CD4-positive, alpha-beta T cell treated with Interferon alpha-2 for 1 hour (primary cell): ENCODE measurements at regions not wholly inside any gene's neighbourhood (a gene's known extent, or its start where the extent isn't known, plus 50 kb on each side); places are given as distances from the start of the nearest gene placed in this dataset.
"Not testable (repeated sequence)": the region's sequence is repeated elsewhere in the genome, so short reads cannot be mapped to it uniquely, and the experiment has no call there.

Source experiments
- DNase-seq, 2 donors: peaks; one replicate each; pipeline ENCODE4 v3.0.0-alpha.2; 2020 to 2022

DNA sequence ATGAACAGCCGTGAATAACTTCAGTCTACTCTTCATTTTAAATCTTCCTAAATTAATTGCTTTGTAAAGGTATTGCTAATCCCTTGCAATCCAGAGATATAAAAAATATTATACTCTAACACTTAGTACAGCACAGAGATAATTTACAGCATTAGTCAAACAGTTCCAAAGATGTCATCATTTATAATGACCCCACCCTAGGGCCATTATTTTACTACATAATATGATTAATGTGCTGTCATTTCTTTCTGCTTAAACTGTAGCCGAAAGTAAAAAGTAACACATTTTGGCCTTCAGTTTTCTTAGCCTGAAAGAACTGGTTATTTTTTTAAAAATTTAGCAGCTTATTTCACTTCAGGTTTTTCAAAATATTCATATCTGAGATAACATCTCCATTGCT lies 256.3 kb upstream of the RFC3 start:
- DNase-seq: no peak

DNA sequence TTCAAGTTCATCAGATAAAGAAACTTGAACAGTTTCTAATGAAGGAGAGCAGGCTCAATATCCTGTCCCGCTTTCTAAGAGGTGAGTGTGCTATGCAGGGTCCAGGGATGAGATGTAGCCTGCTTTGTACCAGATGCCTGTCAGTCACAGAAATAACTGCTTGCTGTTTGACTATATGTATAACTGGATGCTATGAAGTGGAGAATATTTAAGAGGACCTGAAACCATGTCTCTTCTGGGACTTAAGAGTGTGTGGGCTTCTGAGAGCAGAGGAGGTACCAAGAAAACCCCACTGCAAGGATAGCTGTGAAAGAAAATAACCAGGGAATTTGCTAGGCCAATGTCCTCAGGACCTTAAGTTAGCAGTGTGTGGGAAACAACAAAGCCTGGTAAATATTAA lies 246.3 kb upstream of the RFC3 start:
- DNase-seq: no peak

DNA sequence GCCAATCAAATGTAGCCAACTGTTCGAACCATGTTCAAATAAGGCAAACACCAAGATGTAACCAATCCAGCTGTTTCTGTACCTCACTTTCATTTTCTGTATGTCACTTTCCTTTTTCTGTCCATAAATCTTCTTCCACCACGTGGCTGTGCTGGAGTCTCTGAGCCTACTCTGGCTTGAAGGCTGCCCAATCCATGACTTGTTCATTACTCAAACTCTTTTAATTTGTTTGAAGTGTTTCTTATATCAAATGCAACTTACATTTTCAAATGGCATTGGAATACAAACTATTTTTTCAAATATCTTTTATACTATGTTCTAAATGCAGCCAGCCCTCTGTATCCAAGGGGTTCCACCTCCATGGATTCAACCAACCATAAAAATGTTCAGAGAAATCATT lies 245.6 kb upstream of the RFC3 start:
- not testable (repeated sequence) for DNase-seq

DNA sequence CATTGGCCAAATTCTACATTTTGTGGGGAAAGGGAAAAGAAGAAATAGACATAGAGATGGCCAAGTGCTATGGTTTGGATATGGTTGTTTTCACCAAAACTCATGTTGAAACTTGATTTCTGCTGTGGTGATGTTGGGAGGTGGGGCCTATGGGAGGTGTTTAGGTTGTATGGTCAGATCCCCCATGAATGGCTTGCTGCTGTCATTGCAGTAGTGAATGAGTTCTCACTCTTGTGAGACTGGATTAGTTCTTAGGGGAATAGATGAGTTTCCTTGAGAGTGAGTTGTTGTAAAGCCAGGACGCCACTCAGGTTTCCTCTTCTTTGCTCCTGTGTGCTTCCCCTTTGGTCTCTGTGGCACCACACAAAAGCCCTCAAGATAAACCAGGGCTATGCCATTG lies 242.6 kb upstream of the RFC3 start:
- no peak for DNase-seq

DNA sequence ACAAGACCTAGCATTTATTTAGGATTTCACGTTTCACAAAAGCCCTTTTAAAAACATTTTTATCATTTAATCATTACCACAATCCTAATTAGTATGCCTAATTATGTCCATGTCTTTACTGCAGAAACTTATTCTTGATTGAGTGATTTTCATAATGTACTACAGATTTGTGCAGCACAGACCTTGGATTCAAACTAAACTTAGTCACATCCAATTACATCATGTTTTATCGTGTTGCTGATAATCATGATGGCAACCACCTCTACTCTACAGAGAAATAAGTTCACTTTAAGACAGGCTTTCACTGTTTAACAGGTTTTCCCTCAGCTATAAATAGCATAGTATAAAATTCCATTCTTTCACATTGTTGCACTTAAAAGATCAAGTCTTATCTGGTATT lies 240.9 kb upstream of the RFC3 start:
- DNase-seq: no peak

DNA sequence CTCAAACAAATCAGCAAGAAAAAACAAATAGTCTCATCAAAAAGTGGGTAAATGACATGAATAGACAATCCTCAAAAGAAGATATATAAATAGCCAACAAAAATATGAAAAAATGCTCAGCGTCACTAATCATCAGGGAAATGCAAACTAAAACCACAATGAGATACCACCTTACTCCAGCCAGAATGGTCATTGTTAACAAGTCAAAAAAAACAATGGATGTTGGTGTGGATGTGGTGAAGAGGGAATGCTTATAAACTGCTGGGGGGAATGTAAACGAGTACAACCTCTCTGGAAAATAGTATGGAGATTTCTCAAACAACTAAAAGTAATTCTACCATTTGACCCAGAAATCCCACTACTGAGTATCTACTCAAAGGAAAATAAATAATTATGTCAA lies 239.2 kb upstream of the RFC3 start:
- DNase-seq: no peak

DNA sequence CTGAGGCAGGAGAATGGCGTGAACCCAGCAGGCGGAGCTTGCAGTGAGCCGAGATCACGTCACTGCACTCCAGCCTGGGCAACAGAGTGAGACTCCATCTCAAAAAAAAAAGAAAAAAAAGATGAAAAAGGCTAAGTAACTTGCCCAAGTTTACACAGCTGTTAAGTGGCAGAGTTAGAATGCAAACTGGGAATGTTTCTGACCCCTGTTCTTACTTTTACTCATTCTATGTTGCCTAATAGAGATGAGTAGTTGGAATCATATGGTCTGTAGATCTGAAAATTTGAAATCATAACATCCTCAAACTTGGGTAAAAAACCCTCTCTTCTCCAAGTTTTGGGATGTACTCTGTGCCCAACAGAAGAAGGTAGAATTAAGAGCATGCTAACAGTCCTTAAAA lies 235.8 kb upstream of the RFC3 start:
- DNase-seq: no peak

DNA sequence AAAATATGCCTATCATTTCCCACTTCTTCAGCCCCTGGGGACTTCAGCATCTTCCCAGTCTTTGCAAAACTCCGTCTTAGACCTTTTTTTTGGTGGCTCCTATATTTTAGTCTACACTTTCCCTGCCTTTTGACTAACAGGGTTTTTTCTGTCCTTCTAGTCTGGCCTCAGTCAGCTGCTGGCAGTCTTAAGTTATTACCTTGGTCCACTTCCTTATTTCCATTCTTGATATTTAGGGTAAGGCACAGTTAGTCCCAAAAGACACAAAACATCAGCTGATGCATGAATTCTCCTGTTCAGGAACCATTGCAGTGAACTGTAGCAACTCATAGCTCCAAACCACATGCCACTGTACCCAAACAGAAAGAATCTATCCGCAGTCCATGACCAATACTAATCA lies 234.6 kb upstream of the RFC3 start:
- no peak for DNase-seq

DNA sequence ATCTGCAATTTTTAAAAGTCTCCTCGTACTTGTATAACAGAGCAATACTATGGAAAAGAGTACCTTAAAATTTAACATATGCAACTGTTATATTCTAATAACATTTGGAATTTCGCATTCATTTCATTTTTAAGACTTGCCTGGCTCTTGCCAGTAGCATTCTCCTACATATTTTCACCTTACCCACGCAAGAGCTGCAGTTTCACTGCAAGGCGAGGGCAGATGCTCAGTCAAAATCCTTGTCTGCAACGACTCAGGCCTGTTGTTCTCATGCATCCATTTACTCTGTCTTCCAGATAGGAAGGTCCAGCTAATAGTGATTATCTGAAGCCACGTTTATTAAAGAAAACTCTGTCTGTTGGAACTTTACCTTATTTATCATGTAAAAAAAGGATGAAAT lies 227.0 kb upstream of the RFC3 start:
- no peak for DNase-seq

DNA sequence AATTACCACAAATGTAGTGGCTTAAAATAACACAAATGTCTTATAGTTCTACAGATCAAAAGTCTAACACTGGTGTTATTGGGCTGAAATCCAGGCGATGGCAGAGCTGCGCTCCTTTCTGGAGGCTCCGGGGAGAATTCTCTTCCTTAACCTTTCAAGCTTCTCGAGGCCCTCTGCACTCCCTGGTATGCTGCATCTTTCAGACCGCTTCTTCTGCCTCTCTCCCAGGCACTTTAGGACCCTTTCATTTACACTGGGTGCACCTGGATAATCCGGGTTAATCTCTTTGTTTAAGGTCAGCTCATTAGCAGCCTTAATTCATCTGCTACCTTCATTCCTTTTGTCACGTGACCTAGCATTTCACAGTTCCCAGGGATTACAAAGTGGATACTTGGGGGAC lies 211.3 kb upstream of the RFC3 start:
- no peak for DNase-seq

DNA sequence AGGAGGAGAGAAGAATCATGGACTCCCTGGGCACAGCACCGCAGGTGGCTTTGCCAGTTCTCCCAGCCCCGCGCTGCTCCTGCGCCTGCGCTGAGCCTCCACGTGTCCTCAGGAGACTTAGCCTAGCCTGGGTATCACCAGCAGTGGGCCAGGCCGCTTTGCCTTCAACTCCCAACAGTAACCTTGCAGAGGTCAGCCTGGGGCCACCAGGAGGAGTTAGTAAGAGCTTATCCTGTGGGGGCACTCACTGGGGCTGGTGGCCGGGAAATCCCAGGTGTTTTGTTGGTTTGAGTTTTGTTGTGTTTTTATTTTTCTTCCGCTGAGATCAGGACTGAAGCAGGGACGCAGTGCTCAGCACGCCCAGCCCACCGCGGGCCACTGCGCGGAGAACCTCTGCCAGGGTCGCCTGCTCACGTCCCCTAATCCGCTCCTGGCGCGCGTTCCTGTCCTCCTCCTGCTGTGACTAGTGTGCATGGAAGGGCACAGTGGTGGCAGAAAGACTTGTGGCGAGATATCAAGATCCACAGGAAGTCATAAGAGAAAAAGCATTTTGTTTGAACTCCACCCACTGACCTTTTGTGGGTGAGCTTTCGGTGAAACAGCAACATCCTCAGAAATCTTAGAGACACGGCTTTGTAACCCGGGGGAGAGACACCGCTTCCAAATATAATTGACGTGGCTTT lies 207.4 kb upstream of the RFC3 start:
- peak; percentile 30 to 74 for DNase-seq

DNA sequence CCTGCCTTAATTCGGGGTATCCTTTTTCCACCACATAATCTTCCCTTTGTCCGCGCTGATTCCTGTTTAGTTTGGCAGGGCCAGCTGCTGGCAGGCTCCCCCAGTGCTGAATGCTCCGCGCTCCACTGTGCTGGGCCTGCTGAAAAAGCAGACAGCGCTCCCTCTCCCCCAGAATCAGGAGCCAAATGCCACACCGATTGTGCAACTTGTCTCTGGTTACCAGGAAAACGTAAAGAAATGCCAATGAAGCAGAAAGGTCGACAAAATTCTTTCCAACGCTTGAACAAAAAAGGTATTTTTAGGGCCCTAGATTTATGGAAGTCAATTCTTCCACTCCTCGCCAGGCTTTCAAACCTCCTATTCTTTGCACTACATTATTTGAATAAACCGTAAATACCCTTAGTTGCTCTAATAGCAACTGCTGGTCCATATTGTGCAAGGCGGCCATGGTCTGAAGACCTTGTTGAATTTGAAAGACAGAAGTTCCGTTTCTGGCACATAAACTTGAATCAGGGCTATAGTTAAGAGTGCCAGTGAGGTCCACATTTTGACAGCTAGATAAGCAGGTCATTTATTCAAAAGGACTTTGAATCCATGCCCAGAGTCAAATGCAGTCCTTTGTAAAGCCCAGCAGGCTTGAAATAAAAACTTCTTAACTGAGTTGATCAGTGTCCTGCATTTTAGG lies 206.7 kb upstream of the RFC3 start:
- no peak for DNase-seq

DNA sequence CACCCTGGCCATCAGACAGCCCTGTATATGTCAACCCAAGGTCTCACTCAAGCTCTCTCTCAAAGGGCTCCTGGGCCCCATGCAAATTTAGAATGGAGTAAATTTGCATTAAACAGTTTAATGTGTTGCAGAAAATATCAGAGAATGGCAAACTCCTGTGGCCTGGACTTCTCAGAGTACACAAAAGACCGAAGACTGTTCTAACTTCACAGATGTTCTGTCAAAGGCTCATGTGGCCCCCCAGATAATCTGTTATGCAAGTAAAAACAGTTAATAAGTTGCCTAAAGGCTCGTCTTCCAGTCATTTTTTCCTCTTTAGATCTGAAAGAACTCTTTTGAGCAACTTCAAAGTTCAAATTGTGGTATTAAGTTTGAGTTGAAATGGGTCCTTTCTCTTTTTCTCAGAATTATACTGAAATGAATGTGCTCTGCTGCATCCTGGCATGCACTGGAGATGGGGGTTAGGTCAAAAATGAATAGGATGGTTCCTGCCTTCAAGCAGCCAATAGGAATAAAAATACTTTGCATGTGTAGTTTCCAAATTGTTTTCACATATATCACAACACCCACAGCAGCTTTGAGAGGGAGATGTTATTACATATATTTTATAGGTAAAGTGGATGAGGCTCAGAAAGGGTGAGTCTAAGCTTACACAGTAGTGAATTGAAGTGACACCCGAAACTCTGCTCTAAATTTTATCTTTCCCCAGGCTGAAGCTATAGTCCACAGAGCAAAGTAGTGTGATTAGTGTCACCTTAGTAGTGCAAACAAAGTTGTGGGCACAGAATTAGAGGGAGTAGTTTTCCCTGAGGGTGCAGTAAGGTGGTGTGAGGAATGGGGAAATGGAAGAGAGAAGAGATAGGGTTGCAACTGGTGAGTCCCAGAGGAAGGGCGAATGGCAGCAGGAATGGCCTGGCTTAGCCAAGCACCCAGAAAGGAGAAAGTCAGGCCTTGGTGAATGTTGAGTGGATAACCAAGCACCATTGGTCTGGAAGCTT lies 205.0 kb upstream of the RFC3 start:
- DNase-seq: no peak

DNA sequence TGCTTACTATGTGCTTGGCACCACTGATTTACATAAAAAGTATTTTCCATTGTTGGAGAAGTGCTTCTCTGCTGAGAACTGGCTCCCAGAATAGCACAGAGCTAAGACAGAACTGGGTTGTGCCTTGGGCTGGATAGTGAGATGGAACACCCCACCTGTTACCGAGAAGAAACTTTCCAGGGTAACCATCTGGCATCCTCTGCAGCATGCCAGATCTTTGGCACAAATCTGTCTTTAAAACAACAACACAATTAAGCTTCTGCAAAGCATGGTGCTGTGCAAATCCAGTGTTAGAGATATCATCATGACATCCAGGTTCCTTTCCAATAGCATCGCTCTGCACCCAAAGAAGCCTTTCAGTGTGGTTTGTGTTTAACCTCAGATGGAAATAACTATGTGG lies 202.5 kb upstream of the RFC3 start:
- no peak for DNase-seq

DNA sequence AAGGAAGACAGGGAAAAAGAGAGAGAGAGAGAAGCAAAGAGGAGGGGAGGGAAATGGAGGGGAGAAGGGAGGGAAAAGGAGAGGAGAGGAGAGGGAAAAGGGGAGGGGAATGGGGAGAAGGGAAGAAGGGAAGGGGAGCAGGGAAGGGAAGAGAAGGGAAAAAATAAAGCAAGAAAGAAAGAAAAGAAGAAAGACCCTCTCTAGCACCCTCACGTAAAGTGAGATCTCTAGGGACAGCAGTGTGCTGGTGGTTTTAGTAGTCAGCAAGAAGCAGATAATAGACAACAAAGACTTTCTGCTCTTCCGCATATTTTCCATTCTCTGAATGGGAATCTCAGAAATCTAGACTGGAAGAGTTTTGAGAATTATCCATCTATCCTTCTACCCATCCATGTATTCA lies 201.8 kb upstream of the RFC3 start:
- no peak for DNase-seq

DNA sequence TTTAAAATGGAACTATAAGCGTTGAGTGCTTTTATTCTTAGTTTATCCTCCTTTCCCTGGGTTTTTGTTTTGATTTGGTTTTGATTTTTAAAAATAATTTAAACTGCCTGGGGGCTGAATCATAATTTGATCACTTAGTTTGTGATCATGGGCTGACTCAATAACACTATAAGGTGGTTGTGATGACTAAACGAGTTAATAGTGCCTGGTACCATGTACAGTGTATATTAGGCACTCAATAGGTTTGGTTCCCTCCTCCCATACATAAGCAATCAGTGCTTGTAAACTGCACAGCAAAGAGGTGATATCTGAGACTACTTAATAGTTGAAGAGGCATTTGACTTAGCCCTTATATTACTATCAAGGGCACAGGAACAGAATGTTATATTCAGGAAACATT lies 200.9 kb upstream of the RFC3 start:
- no peak for DNase-seq

DNA sequence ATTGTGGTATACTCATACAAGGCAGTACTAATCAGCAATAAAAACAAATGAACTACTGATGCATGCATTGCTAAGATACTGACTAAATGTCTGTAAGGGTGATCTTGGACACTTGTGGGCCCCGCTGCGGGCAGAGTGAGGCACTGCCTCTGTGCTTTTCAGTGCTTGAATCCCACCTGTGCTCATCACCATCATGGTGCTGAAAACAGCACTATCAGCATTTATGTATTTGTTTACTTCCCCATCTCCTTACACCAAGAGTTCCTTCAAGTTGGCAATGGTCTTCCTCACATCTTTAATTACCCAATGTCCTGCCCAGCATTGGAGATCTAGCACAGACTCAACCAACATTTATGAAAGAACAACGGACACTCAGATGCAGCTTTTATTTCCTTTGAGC lies 193.7 kb upstream of the RFC3 start:
- no peak for DNase-seq

DNA sequence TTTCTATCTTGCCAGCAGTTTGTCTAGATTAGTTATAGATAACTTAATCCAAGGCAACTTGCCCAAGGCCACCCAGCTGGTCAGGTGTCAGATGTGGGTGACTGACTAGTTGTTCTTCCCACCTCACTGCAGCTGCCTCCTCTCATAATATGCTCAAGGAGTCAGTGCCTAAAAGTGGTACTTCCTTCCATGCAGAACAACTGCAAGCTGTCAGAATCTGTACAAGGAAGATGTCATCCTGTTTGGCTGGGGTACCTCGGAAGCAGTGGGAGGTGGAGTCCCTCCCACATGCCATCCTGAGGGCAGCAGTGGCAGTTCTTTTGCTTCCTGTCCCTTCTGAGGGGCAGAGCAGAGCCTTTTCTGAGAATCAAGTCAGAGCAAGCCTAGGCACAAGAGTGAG lies 193.2 kb upstream of the RFC3 start:
- DNase-seq: no peak

DNA sequence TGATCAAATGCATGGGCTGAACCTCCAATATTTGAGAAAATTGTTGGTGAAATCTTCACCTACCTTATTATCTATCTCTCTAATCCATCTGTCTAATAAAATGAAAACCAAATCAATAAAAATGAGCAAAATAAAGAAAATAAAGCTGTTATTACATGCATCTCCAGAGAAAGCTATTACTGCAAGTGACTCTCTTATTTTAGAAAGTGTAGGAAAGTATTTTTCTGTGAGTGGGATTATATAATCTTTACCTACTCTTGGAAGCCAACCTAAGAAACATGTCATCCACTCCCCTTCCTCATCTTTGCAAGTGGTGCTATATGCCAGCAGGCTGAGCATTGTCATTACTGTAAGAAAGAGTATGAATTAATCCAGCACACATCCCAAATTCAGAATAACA lies 191.5 kb upstream of the RFC3 start:
- DNase-seq: no peak

DNA sequence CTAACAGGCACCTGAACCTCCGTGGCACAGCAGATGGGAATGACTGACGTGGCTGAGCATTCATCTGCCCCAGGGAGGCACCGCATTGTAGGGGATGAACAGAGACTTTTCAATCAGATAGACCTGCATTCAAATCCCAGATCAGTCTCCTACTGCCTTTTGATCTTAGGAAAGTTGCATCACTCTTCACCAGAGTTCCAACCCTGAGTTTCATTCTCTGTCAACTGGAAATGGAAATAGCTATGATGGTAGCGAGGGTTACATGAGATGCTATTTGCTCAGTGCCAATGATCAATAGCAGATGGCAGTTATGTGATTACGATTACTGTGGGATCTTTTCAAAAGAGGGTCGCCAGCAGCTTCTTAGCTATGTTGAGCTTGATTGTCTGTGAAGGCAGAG lies 189.3 kb upstream of the RFC3 start:
- DNase-seq: no peak

DNA sequence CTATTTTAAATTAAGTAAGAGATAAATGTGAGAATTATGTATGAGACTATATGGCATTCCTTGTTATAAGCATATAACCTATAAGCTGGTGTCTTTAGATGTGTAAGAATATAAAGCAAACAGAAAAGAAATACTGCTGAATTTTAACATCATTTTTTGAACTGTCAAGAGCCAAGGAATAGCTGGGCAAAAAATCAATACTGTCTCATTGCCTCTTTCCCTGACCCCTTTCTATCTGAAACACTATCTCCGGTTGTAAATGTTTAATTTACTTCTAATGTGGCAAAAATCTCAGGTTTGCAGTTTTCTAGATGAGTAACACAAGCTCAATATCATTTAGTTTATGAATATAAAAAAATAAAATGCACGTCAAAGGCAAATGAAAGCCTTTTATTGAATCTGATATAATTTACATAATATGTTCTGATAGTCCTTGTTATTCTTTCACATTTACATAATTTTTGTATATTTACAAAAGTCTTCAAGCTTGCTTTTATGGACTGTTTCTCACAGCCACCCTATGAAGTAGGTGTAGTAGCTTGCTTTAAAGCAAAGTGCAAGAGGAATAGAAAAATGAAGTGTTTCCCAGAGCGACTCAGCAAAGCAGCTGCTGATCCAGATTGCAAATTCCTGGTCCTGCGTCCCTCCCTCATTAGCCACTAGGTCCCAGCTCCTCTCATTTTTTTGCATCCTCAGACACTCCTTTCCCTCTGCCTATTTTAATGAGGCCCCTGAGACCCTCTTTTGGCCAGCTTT lies 188.2 kb upstream of the RFC3 start:
- no peak for DNase-seq

DNA sequence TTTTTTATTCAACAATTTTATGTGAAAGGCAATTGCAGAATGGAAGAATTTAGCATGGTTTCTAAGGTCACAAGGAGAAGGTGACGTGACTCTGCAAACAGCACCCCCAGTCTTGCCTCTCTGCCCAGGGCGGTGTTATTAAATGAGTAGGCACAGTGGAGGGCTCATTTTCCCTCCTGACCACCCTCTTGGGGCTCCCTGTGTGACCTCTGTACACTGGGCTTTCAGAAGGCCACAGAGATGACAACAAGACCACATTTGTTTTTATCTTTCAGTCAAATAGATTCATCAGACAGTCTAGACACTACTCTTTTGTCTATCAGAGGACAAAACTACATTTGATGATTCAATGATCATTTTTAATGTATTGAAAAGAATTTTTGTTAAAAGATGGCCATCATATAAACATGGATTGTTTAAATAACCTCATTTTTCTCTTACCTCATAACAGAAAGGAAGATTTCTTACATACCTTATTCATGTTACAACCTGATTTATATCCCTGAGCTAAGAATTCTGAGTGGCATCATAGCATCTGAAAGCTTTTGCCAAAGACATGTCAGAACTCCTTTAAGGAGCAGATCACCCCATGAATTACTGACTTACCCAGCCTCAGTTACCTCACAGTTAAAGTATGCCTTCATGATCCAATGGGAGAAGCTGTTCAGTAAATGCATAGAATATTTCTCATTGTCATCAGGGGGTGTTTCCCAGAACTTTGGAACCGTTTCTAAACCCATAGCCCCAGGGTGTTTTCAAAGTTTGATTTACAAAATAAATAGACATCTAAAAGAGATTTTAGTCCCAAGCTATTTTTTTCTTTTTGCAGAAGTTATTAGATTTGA lies 184.0 kb upstream of the RFC3 start:
- DNase-seq: no peak
